ENCODE measurements at regions not wholly inside any gene's neighbourhood (a gene's known extent, or its start where the extent isn't known, plus 50 kb on each side); places are given as distances from the start of the nearest gene placed in this dataset.

GRCh38 chr5:15012061-15012460 is 140.5 kb upstream of the ANKH start:
- TF ChIP-seq TCF12 (IDR thresholded peaks at IDR 0.05; ENCODE audit: low read depth) (no peak), ZBTB7A (IDR thresholded peaks at IDR 0.05; ENCODE audit: low read depth) (no peak), EGR1 (IDR thresholded peaks at IDR 0.05) (no peak), MAX (IDR thresholded peaks at IDR 0.05) (no peak), REST (IDR thresholded peaks at IDR 0.05; ENCODE audit: low read depth) (no peak), CEBPB (IDR thresholded peaks at IDR 0.05) (no peak), YY1 (IDR thresholded peaks at IDR 0.05; ENCODE audit: low read depth) (no peak), CREB1 (IDR thresholded peaks at IDR 0.05; ENCODE audit: low read depth) (no peak), TAF1 (IDR thresholded peaks at IDR 0.05; ENCODE audit: low read depth) (no peak)

Measured in Ishikawa (cell line).